ENCODE measurements at regions not wholly inside any gene's neighbourhood (a gene's known extent, or its start where the extent isn't known, plus 50 kb on each side); places are given as distances from the start of the nearest gene placed in this dataset.

- TF ChIP-seq NR2F2 (IDR thresholded peaks at IDR 0.05): no peak
- no peak for TF ChIP-seq CTCF (IDR thresholded peaks at IDR 0.05; ENCODE audit: low read depth, low read length, missing input control)
- no peak for TF ChIP-seq RXRA (IDR thresholded peaks at IDR 0.05)
- no peak for TF ChIP-seq ATF3 (IDR thresholded peaks at IDR 0.05)
- TF ChIP-seq, protein P1, sequence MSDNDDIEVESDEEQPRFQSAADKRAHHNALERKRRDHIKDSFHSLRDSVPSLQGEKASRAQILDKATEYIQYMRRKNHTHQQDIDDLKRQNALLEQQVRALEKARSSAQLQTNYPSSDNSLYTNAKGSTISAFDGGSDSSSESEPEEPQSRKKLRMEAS (IDR thresholded peaks at IDR 0.05): no peak
- TF ChIP-seq TAF1 (conservative IDR thresholded peaks at IDR 0.05): no peak
- TF ChIP-seq YY1 (IDR thresholded peaks at IDR 0.05): no peak
Measured at GRCh38 chr4:111542056-111542455, 603.2 kb upstream of the FAM241A start.

Data from liver (tissue), 3 donors.